K562 (cell line): ENCODE measurements at regions not wholly inside any gene's neighbourhood (a gene's known extent, or its start where the extent isn't known, plus 50 kb on each side); places are given as distances from the start of the nearest gene placed in this dataset.

Experiments
- FOXP1 ChIP-seq: sonication (generic); formaldehyde crosslinking; IDR thresholded peaks from 2 replicates; pipeline ENCODE4 v1.8.0; 2022; ENCODE audit warnings: mild to moderate bottlenecking, missing genetic modification reagents
- HDGF ChIP-seq: fragments of 450-650 bp; IDR thresholded peaks from 2 replicates; pipeline ENCODE4 v1.6.1; 2016
- KDM1A ChIP-seq, 2 experiments: fragments of 450-650 bp; IDR thresholded peaks; 2 replicates each; pipeline ENCODE4 v1.6.1; 2016; ENCODE audit warnings: mild to moderate bottlenecking in 2 of 2

DNA sequence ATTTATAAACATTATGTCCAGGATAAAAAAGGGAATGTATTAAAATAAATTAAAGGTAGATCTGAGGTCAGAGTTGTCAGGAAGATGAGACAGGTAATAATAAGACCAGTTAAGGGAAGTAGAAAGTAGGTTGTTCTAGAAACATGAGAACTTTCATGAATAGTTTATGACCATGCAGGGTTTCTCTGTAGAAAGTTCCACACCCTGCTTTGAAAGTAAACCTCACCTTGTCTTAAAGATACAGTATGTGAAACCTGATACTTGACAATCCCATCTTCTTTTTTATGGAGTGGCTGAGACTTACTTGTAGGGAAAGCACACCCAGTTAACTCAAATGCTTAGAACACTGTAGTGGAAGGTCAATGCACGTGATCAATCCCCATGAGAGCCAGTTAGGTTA lies 260.6 kb upstream of the ZNF462 start:
- TF ChIP-seq FOXP1 (CRISPR knock-in tag): no peak
- no peak for TF ChIP-seq KDM1A (IDR thresholded peaks at IDR 0.05)
- TF ChIP-seq HDGF: no peak
